Frontal cortex (tissue), 3 donors: ENCODE measurements at regions not wholly inside any gene's neighbourhood (a gene's known extent, or its start where the extent isn't known, plus 50 kb on each side); places are given as distances from the start of the nearest gene placed in this dataset.

Experiments used
- DNase-seq, 2 donors: peaks; one replicate each; pipeline ENCODE4 v3.0.0; 2012; ENCODE audit warnings: low spot score in 2 of 2
- FAIRE-seq: peaks from 2 replicates; lab custom pipeline; 2012; peaks lifted over from hg19 to GRCh38; lab: Jason Lieb, UNC
- donor health status: control.
- donor health status: control.
- donor health status: control.

- no peak for FAIRE-seq
- no peak for DNase-seq
These were observed 238.4 kb downstream of the IRS2 start for GRCh38 chr13:109547942-109548341.

- FAIRE-seq (no peak), DNase-seq (no peak)
These were observed 240.5 kb downstream of the IRS2 start for GRCh38 chr13:109545931-109546330.

GRCh38 chr13:109541081-109541480 lies 245.3 kb downstream of the IRS2 start:
- DNase-seq, result no peak

GRCh38 chr13:109537584-109537983 lies 248.8 kb downstream of the IRS2 start:
- DNase-seq (no peak), FAIRE-seq (no peak)

More at GRCh38 chr13:109541081-109541480, 245.3 kb downstream of the IRS2 start:
- FAIRE-seq, result no peak

- DNase-seq, result no peak
- no peak for FAIRE-seq
These were observed 253.0 kb downstream of the IRS2 start for GRCh38 chr13:109533350-109533749.

GRCh38 chr13:109529964-109530363 lies 256.4 kb downstream of the IRS2 start:
- no peak for FAIRE-seq
- DNase-seq, result no peak

- DNase-seq (no peak), FAIRE-seq (no peak)
These were observed 264.7 kb downstream of the IRS2 start for GRCh38 chr13:109521719-109522118.

GRCh38 chr13:109517517-109517916 lies 268.9 kb downstream of the IRS2 start:
- DNase-seq, result no peak
- FAIRE-seq, result no peak

GRCh38 chr13:109516186-109516585 lies 270.2 kb downstream of the IRS2 start:
- no peak for DNase-seq
- no peak for FAIRE-seq

GRCh38 chr13:109510013-109510412 lies 276.4 kb downstream of the IRS2 start:
- FAIRE-seq, result no peak
- no peak for DNase-seq

GRCh38 chr13:109509154-109509900 lies 277.1 kb downstream of the IRS2 start:
- FAIRE-seq (no peak), DNase-seq (no peak)

- DNase-seq, result peak in 1 of 2 donors; percentile 18
- no peak for FAIRE-seq
These were observed 286.1 kb downstream of the IRS2 start for GRCh38 chr13:109500146-109500773.

GRCh38 chr13:109497917-109498316 lies 288.5 kb downstream of the IRS2 start:
- FAIRE-seq (no peak), DNase-seq (no peak)

GRCh38 chr13:109496216-109496615 lies 290.2 kb downstream of the IRS2 start:
- FAIRE-seq, result no peak
- DNase-seq, result no peak

- peak in 1 of 2 donors; percentile 35 for DNase-seq
- no peak for FAIRE-seq
These were observed 291.4 kb downstream of the IRS2 start for GRCh38 chr13:109494925-109495369.

GRCh38 chr13:109485136-109485794 lies 301.1 kb downstream of the IRS2 start:
- no peak for DNase-seq
- no peak for FAIRE-seq

- no peak for FAIRE-seq
- DNase-seq, result no peak
These were observed 303.1 kb downstream of the IRS2 start for GRCh38 chr13:109483284-109483683.

GRCh38 chr13:109481040-109481439 lies 305.3 kb downstream of the IRS2 start:
- no peak for DNase-seq
- no peak for FAIRE-seq

GRCh38 chr13:109480011-109480955 lies 306.1 kb downstream of the IRS2 start:
- DNase-seq, result no peak
- no peak for FAIRE-seq

- FAIRE-seq (no peak), DNase-seq (no peak)
These were observed 306.8 kb downstream of the IRS2 start for GRCh38 chr13:109479534-109479933.
